Keratinocyte (primary cell): ENCODE measurements at regions not wholly inside any gene's neighbourhood (a gene's known extent, or its start where the extent isn't known, plus 50 kb on each side); places are given as distances from the start of the nearest gene placed in this dataset.

Experiments used
- EZH2 ChIP-seq: IDR thresholded peaks from one replicate; pipeline ENCODE4 v1.6.1; 2012; ENCODE audit warnings: inconsistent platforms, mild to moderate bottlenecking, low read length, moderate library complexity
- TF ChIP-seq, protein P1 (sequence below), 3 experiments: IDR thresholded peaks in 1 of 3; conservative IDR thresholded peaks in 1 of 3; optimal IDR thresholded peaks in 1 of 3; 2 replicates in 2 of 3; 3 replicates in 1 of 3; pipeline versions ENCODE3 to v1.5.1; 2011; ENCODE audit warnings: low read length in 3 of 3, mild to moderate bottlenecking in 3 of 3, moderate library complexity in 2 of 3, control low read depth in 1 of 3, inconsistent platforms in 1 of 3; ENCODE audit not compliant: insufficient read depth in 2 of 3; ENCODE audit errors: extremely low read depth in 1 of 3

DNA sequence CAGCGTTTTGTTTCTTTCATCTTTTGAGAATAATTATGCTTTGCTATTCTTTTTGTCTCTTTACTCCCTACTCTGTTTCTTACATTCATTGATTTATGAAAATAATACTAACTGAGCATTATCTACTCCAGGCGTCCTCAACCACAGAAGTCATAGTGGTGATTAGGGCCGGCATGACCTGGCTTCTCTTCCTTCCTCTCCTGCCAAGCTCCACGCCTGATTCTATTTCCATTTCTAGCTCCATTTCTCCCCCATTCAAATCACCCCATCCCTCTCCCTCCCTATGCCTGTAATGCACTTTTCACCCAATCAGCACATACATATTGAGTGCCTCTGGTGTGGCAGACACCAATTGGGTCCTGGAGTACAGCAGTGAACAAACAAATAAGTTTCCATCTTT lies 183.2 kb upstream of the GPR12 start:
- TF ChIP-seq, protein P1, sequence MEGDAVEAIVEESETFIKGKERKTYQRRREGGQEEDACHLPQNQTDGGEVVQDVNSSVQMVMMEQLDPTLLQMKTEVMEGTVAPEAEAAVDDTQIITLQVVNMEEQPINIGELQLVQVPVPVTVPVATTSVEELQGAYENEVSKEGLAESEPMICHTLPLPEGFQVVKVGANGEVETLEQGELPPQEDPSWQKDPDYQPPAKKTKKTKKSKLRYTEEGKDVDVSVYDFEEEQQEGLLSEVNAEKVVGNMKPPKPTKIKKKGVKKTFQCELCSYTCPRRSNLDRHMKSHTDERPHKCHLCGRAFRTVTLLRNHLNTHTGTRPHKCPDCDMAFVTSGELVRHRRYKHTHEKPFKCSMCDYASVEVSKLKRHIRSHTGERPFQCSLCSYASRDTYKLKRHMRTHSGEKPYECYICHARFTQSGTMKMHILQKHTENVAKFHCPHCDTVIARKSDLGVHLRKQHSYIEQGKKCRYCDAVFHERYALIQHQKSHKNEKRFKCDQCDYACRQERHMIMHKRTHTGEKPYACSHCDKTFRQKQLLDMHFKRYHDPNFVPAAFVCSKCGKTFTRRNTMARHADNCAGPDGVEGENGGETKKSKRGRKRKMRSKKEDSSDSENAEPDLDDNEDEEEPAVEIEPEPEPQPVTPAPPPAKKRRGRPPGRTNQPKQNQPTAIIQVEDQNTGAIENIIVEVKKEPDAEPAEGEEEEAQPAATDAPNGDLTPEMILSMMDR (optimal IDR thresholded peaks at IDR 0.05 in 1 of 3, IDR thresholded peaks at IDR 0.05 in 1 of 3, conservative IDR thresholded peaks at IDR 0.05 in 1 of 3; ENCODE audit: extremely low read depth in 1 of 3, insufficient read depth in 2 of 3, low read length in 3 of 3) = no peak
- no peak for TF ChIP-seq EZH2
